ENCODE measurements at regions not wholly inside any gene's neighbourhood (a gene's known extent, or its start where the extent isn't known, plus 50 kb on each side); places are given as distances from the start of the nearest gene placed in this dataset.

- TF ChIP-seq EP300 (IDR thresholded peaks at IDR 0.05) = no peak
- TF ChIP-seq POLR2AphosphoS5 (IDR thresholded peaks at IDR 0.05) = no peak
Measured at GRCh38 chr7:98557538-98558031, 59.5 kb upstream of the NPTX2 start.
